Natural killer cell (primary cell): ENCODE measurements at regions not wholly inside any gene's neighbourhood (a gene's known extent, or its start where the extent isn't known, plus 50 kb on each side); places are given as distances from the start of the nearest gene placed in this dataset.

Experiments
- ATAC-seq, 3 donors: fragments of 150-1000 bp in 2 of 3; fragments of 200-7000 bp in 1 of 3; cut with Tn5 transposase; 1 replicate in 1 of 3; 2 replicates in 2 of 3; pipeline ENCODE4 v1.10.0; 2021; ENCODE audit warnings: mild to moderate bottlenecking in 2 of 3, moderate library complexity in 2 of 3
- DNase-seq, 2 donors: peaks; one replicate each; pipeline versions ENCODE4 v3.0.0 to v3.0.0-alpha.2; 2013 to 2021; ENCODE audit warnings: mixed read lengths in 1 of 2
- H3K27ac ChIP-seq: one replicate; pipeline ENCODE4 v1.5.1; 2013; ENCODE audit warnings: mild to moderate bottlenecking, low read length
- H3K27me3 ChIP-seq: one replicate; pipeline ENCODE4 v1.6.1; 2013; ENCODE audit warnings: low read length; ENCODE audit not compliant: control insufficient read depth, insufficient read depth
- H3K36me3 ChIP-seq: one replicate; pipeline ENCODE4 v1.6.1; 2013; ENCODE audit warnings: low read length; ENCODE audit not compliant: control insufficient read depth, insufficient read depth
- H3K4me1 ChIP-seq: one replicate; pipeline ENCODE4 v1.6.1; 2013; ENCODE audit warnings: low read length; ENCODE audit not compliant: control insufficient read depth, insufficient read depth
- H3K4me3 ChIP-seq: one replicate; pipeline ENCODE4 v1.5.1; 2013; ENCODE audit warnings: low read length
- H3K9me3 ChIP-seq: one replicate; pipeline ENCODE4 v1.6.1; 2013; ENCODE audit warnings: low read length; ENCODE audit not compliant: control insufficient read depth, insufficient read depth
- H3K27ac Mint-ChIP-seq, 2 donors: one replicate each; pipeline ENCODE4 v1.8.0; 2022; ENCODE audit warnings: mild to moderate bottlenecking in 2 of 2, mixed read lengths in 2 of 2, moderate library complexity in 1 of 2
- H3K27me3 Mint-ChIP-seq, 2 donors: one replicate each; pipeline ENCODE4 v1.8.0; 2022; ENCODE audit warnings: low read depth in 2 of 2, mixed read lengths in 2 of 2
- H3K36me3 Mint-ChIP-seq: one replicate; pipeline ENCODE4 v1.8.0; 2022; ENCODE audit warnings: mixed read lengths
- H3K4me1 Mint-ChIP-seq, 2 donors: one replicate each; pipeline ENCODE4 v1.8.0; 2022; ENCODE audit warnings: mixed read lengths in 2 of 2
- H3K4me3 Mint-ChIP-seq: one replicate; pipeline ENCODE4 v1.8.0; 2022; ENCODE audit warnings: mild to moderate bottlenecking, moderate library complexity, mixed read lengths
- H3K9me3 Mint-ChIP-seq, 2 donors: one replicate each; pipeline ENCODE4 v1.8.0; 2022; ENCODE audit warnings: mixed read lengths in 2 of 2
- WGBS: methylation state at CpG from one replicate; pipeline ENCODE4 v1.1.7; 2013; ENCODE audit warnings: missing lambda C conversion rate; ENCODE audit not compliant: insufficient coverage; 5-methylcytosine and 5-hydroxymethylcytosine counted together
- intact Hi-C: fragments of 100-400 bp; cut with micrococcal nuclease; formaldehyde crosslinking; loops from one replicate; pipeline ENCODE4 v1.14.2; 2022
- TF ChIP-seq, protein P1 (sequence below): fragments of 200-600 bp; IDR thresholded peaks from one replicate; pipeline ENCODE4 v1.8.0; 2022; ENCODE audit warnings: antibody characterized with exemption

DNA sequence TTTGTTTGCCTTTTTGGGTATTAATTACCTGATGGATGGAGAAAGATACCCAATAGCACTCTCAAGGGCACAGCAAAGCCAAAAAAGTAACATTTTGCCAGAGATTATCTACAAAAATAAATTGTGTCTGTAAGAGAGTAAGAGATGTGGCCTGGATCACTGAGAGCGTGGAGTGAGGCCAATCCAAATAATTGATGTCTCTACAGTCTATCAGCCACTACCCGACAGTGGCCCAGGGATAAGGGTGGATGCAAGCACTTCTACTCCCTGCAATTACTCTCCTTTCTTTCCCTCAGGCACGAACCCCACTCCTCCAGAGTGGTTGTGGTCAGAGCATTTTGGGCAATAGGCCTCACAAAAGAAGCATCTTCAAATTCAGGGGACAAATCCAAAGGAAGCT, 92.3 kb upstream of the ZC3H12C start:
- no peak overlapping the region for H3K4me3 ChIP-seq
- no peak overlapping the region for H3K27ac Mint-ChIP-seq
- TF ChIP-seq, protein P1, sequence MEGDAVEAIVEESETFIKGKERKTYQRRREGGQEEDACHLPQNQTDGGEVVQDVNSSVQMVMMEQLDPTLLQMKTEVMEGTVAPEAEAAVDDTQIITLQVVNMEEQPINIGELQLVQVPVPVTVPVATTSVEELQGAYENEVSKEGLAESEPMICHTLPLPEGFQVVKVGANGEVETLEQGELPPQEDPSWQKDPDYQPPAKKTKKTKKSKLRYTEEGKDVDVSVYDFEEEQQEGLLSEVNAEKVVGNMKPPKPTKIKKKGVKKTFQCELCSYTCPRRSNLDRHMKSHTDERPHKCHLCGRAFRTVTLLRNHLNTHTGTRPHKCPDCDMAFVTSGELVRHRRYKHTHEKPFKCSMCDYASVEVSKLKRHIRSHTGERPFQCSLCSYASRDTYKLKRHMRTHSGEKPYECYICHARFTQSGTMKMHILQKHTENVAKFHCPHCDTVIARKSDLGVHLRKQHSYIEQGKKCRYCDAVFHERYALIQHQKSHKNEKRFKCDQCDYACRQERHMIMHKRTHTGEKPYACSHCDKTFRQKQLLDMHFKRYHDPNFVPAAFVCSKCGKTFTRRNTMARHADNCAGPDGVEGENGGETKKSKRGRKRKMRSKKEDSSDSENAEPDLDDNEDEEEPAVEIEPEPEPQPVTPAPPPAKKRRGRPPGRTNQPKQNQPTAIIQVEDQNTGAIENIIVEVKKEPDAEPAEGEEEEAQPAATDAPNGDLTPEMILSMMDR, result no peak
- no peak for DNase-seq
- 89% methylated on average over 3 of the region's 3 CpGs for whole genome bisulfite sequencing
- H3K27me3 Mint-ChIP-seq, result peaks cover 0 to 16% of the 10 kb centered on the region in 2 donors
- H3K27me3 ChIP-seq, result no peaks in the 10 kb centered on the region
- no peaks in the 10 kb centered on the region for H3K4me1 ChIP-seq
- H3K4me1 Mint-ChIP-seq, result no peaks in the 10 kb centered on the region
- H3K36me3 Mint-ChIP-seq, result no peaks in the 10 kb centered on the region
- H3K9me3 ChIP-seq, result no peaks in the 10 kb centered on the region
- H3K9me3 Mint-ChIP-seq, result no peaks in the 10 kb centered on the region
- intact Hi-C loops, result no loop called here
- H3K36me3 ChIP-seq, result no peaks in the 10 kb centered on the region
- H3K27ac ChIP-seq, result no peak overlapping the region
- no peak overlapping the region for H3K4me3 Mint-ChIP-seq
- no peak for ATAC-seq

DNA sequence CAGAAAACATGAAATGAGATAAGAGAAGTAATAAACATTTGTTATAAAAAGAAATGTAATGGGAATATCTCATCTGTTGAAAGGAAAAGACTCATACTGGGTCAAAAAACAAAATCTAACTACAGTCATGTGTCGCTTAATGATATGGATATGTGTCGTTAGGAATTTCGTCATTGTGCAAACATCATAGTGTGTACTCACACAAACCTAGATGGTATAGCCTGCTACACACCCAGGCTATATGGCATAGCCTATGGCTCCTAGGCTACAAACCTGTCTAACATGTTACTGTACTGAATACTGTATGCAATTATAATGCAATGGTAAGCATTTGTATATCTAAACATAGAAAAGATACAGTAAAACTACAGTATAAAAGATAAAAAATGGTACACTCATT, 89.8 kb upstream of the ZC3H12C start:
- H3K36me3 ChIP-seq, result no peaks in the 10 kb centered on the region
- no peaks in the 10 kb centered on the region for H3K9me3 ChIP-seq
- H3K27me3 Mint-ChIP-seq, result peaks cover 0 to 16% of the 10 kb centered on the region in 2 donors
- no peaks in the 10 kb centered on the region for H3K4me1 Mint-ChIP-seq
- intact Hi-C loops, result no loop called here
- H3K27ac Mint-ChIP-seq, result no peak overlapping the region
- H3K9me3 Mint-ChIP-seq, result no peaks in the 10 kb centered on the region
- H3K4me3 Mint-ChIP-seq, result no peak overlapping the region
- H3K4me1 ChIP-seq, result no peaks in the 10 kb centered on the region
- no peaks in the 10 kb centered on the region for H3K36me3 Mint-ChIP-seq
- no peak overlapping the region for H3K27ac ChIP-seq
- no peaks in the 10 kb centered on the region for H3K27me3 ChIP-seq
- no peak for ATAC-seq
- whole genome bisulfite sequencing, result 100% methylated on average over 2 of the region's 3 CpGs
- DNase-seq, result no peak
- TF ChIP-seq, protein P1, result no peak
- H3K4me3 ChIP-seq, result no peak overlapping the region

DNA sequence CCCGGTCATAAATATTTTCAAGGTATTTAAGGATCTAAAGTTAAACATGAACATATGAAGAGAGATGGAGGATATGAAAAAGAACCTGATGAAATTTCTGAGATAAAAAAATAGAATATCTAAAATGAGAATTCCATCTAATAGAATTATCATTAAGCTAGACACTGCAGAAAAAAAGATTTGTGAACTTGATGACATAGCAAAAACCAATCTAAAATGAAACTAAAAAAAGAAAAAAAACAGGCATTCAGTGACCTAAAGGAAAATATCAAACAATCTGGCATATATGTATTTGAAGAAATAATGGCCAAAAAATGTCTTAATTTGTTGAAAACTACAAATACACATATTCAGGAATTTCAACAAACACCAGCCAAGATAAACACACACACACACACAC, 81.6 kb upstream of the ZC3H12C start:
- TF ChIP-seq, protein P1, result no peak
- Histone ChIP-seq H3K27me3 (no peaks in the 10 kb centered on the region), H3K4me3 (no peak overlapping the region), H3K9me3 (peaks cover 4% of the 10 kb centered on the region), H3K27ac (no peak overlapping the region), H3K4me1 (no peaks in the 10 kb centered on the region), H3K36me3 (no peaks in the 10 kb centered on the region)
- peaks cover 4 to 5% of the 10 kb centered on the region in 2 donors for H3K9me3 Mint-ChIP-seq
- no peak for DNase-seq
- WGBS, result 100% methylated on average over 1 of the region's 1 CpG
- H3K36me3 Mint-ChIP-seq, result peaks cover 5% of the 10 kb centered on the region
- H3K27ac Mint-ChIP-seq, result no peak overlapping the region
- H3K4me3 Mint-ChIP-seq, result no peak overlapping the region
- no peak for ATAC-seq
- H3K4me1 Mint-ChIP-seq, result no peaks in the 10 kb centered on the region
- peaks cover 3 to 10% of the 10 kb centered on the region in 2 donors for H3K27me3 Mint-ChIP-seq
- intact Hi-C loops, result no loop called here

DNA sequence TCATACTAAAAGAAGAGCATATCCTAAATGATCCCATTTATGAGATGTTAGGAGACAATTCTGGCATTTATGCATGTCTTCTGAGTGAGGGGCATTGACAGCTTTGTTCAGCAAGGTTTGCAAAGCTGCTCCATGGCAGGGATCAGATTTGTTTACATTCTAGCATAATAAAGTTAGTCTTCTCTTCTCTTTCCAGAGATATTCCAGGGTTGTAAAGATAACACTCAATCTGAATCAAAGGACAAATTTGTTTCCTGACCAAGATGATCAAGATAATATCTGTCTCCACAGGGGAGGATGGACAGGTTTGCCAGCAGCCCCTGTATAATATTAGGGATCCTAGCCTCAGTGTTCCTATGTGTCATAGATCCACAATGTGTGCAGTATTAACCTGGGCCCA, 77.5 kb upstream of the ZC3H12C start:
- H3K4me3 ChIP-seq, result no peak overlapping the region
- H3K9me3 Mint-ChIP-seq, result peaks cover 4 to 5% of the 10 kb centered on the region in 2 donors
- H3K9me3 ChIP-seq, result peaks cover 4% of the 10 kb centered on the region
- H3K4me3 Mint-ChIP-seq, result no peak overlapping the region
- H3K27ac ChIP-seq, result no peak overlapping the region
- no peaks in the 10 kb centered on the region for H3K4me1 ChIP-seq
- intact Hi-C loops, result no loop called here
- ATAC-seq, result no peak
- peaks cover 4% of the 10 kb centered on the region for H3K36me3 Mint-ChIP-seq
- H3K4me1 Mint-ChIP-seq, result no peaks in the 10 kb centered on the region
- TF ChIP-seq, protein P1, result no peak
- H3K27me3 ChIP-seq, result no peaks in the 10 kb centered on the region
- peaks cover 3 to 4% of the 10 kb centered on the region in 2 donors for H3K27me3 Mint-ChIP-seq
- no peak for DNase-seq
- no peaks in the 10 kb centered on the region for H3K36me3 ChIP-seq
- no peak overlapping the region for H3K27ac Mint-ChIP-seq
